Loucy (cell line): ENCODE measurements at regions not wholly inside any gene's neighbourhood (a gene's known extent, or its start where the extent isn't known, plus 50 kb on each side); places are given as distances from the start of the nearest gene placed in this dataset.

Experiments used
- H2AFZ ChIP-seq: fragments of 200-600 bp; sonication (generic); 2 replicates; pipeline ENCODE4 v1.6.0; 2016; ENCODE audit warnings: antibody characterized with exemption, mild to moderate bottlenecking, low read length, moderate library complexity
- H3F3A ChIP-seq: fragments of 200-600 bp; 2 replicates; pipeline ENCODE4 v1.6.0; 2016; ENCODE audit warnings: antibody characterized with exemption, low read depth, mild to moderate bottlenecking
- H3K27me3 ChIP-seq: fragments of 200-600 bp; sonication (generic); 2 replicates; pipeline ENCODE4 v1.6.1; 2014; ENCODE audit warnings: low read length, mild to moderate bottlenecking; ENCODE audit not compliant: insufficient read depth, poor library complexity, severe bottlenecking
- H3K36me3 ChIP-seq: fragments of 200-600 bp; sonication (generic); 2 replicates; pipeline ENCODE4 v1.6.1; 2016; ENCODE audit warnings: low read length; ENCODE audit not compliant: insufficient read depth
- H3K4me1 ChIP-seq: fragments of 200-600 bp; sonication (generic); 2 replicates; pipeline ENCODE4 v1.5.1; 2014; ENCODE audit warnings: low read length, mild to moderate bottlenecking; ENCODE audit not compliant: insufficient read depth, poor library complexity, severe bottlenecking
- H3K4me2 ChIP-seq: fragments of 200-600 bp; sonication (generic); 2 replicates; pipeline ENCODE4 v1.6.0; 2014; ENCODE audit warnings: antibody characterized with exemption, low read length, low read depth, mild to moderate bottlenecking; ENCODE audit not compliant: poor library complexity, severe bottlenecking
- H3K4me3 ChIP-seq: fragments of 200-600 bp; sonication (generic); 2 replicates; pipeline ENCODE4 v1.5.1; 2014; ENCODE audit warnings: low read length, mild to moderate bottlenecking, mixed read lengths; ENCODE audit not compliant: poor library complexity, severe bottlenecking
- H3K79me2 ChIP-seq: fragments of 200-600 bp; sonication (generic); 2 replicates; pipeline ENCODE4 v1.6.1; 2014; ENCODE audit warnings: low read length; ENCODE audit not compliant: insufficient read depth
- H3K9ac ChIP-seq: fragments of 200-600 bp; sonication (generic); 2 replicates; pipeline ENCODE4 v1.6.0; 2014; ENCODE audit warnings: mild to moderate bottlenecking, low read depth, low read length, moderate library complexity; ENCODE audit not compliant: poor library complexity, severe bottlenecking
- H3K9me2 ChIP-seq: fragments of 200-600 bp; sonication (generic); replicated peaks from 2 replicates; pipeline ENCODE4 v1.6.1; 2016; ENCODE audit warnings: low read depth, low read length, mixed read lengths
- H3K9me3 ChIP-seq: fragments of 200-600 bp; sonication (generic); 2 replicates; pipeline ENCODE4 v1.6.1; 2014; ENCODE audit warnings: mild to moderate bottlenecking, antibody characterized with exemption, low read length, low read depth; ENCODE audit not compliant: insufficient read depth
- H4K20me1 ChIP-seq: fragments of 200-600 bp; sonication (generic); 2 replicates; pipeline ENCODE4 v1.6.0; 2014; ENCODE audit warnings: antibody characterized with exemption, low read length, mild to moderate bottlenecking; ENCODE audit not compliant: insufficient read depth, poor library complexity, severe bottlenecking
- CTCF ChIP-seq: fragments of 200-600 bp; sonication (generic); conservative IDR thresholded peaks from 2 replicates; pipeline ENCODE4 v1.5.1; 2014; ENCODE audit warnings: mild to moderate bottlenecking, antibody characterized with exemption, low read length
- EZH2phosphoT487 ChIP-seq: fragments of 200-600 bp; IDR thresholded peaks from 2 replicates; pipeline ENCODE4 v1.6.1; 2018; ENCODE audit warnings: antibody characterized with exemption, mild to moderate bottlenecking, moderate library complexity, borderline replicate concordance

GRCh38 chr4:160021870-160022269 lies 919.0 kb downstream of the RAPGEF2 start:
- Histone ChIP-seq H4K20me1 (no peaks in the 10 kb centered on the region), H3K4me3 (no peak overlapping the region), H3K9me2 (no peaks in the 10 kb centered on the region), H3K27me3 (no peaks in the 10 kb centered on the region), H3K9ac (no peak overlapping the region), H2AFZ (no peak overlapping the region), H3K36me3 (no peaks in the 10 kb centered on the region), H3K79me2 (no peaks in the 10 kb centered on the region), H3K4me2 (no peak overlapping the region), H3K4me1 (no peaks in the 10 kb centered on the region), H3F3A (no peaks in the 10 kb centered on the region), H3K9me3 (no peaks in the 10 kb centered on the region)
- TF ChIP-seq CTCF (no peak), EZH2phosphoT487 (no peak)

GRCh38 chr4:160026721-160027120 lies 923.8 kb downstream of the RAPGEF2 start:
- no peaks in the 10 kb centered on the region for H3F3A ChIP-seq
- no peak overlapping the region for H2AFZ ChIP-seq
- H3K4me2 ChIP-seq: no peak overlapping the region
- no peaks in the 10 kb centered on the region for H3K36me3 ChIP-seq
- no peaks in the 10 kb centered on the region for H3K79me2 ChIP-seq
- H3K9me2 ChIP-seq: no peaks in the 10 kb centered on the region
- H3K4me1 ChIP-seq: no peaks in the 10 kb centered on the region
- TF ChIP-seq EZH2phosphoT487 (no peak), CTCF (no peak)
- no peaks in the 10 kb centered on the region for H3K9me3 ChIP-seq
- H4K20me1 ChIP-seq: no peaks in the 10 kb centered on the region
- no peak overlapping the region for H3K9ac ChIP-seq
- H3K4me3 ChIP-seq: no peak overlapping the region
- H3K27me3 ChIP-seq: no peaks in the 10 kb centered on the region

- TF ChIP-seq CTCF (no peak), EZH2phosphoT487 (no peak)
- H3K36me3 ChIP-seq: no peaks in the 10 kb centered on the region
- no peak overlapping the region for H3K4me3 ChIP-seq
- no peaks in the 10 kb centered on the region for H3K4me1 ChIP-seq
- no peaks in the 10 kb centered on the region for H3K27me3 ChIP-seq
- no peaks in the 10 kb centered on the region for H3F3A ChIP-seq
- H3K9ac ChIP-seq: no peak overlapping the region
- no peak overlapping the region for H3K4me2 ChIP-seq
- H4K20me1 ChIP-seq: no peaks in the 10 kb centered on the region
- no peaks in the 10 kb centered on the region for H3K9me3 ChIP-seq
- no peak overlapping the region for H2AFZ ChIP-seq
- H3K79me2 ChIP-seq: no peaks in the 10 kb centered on the region
- H3K9me2 ChIP-seq: no peaks in the 10 kb centered on the region
Observed at GRCh38 chr4:160034501-160034900, 931.6 kb downstream of the RAPGEF2 start.
